Common myeloid progenitor, CD34-positive (primary cell): ENCODE measurements at regions not wholly inside any gene's neighbourhood (a gene's known extent, or its start where the extent isn't known, plus 50 kb on each side); places are given as distances from the start of the nearest gene placed in this dataset.

Experiments used
- CTCF ChIA-PET: fragments of 350-600 bp; sonication (Branson Sonifier 250); formaldehyde crosslinking; loops from one replicate; lab custom pipeline; 2021; ENCODE audit warnings: antibody characterized with exemption; lab: Charles Lee
- POLR2A ChIA-PET: fragments of 350-600 bp; sonication (Branson Sonifier 250); formaldehyde crosslinking; loops from one replicate; lab custom pipeline; 2021; ENCODE audit warnings: antibody characterized with exemption; lab: Charles Lee
- DNase-seq, 3 donors: peaks; one replicate each; pipeline versions ENCODE4 v3.0.0 to v3.0.0-alpha.2; 2013
- H3K27ac ChIP-seq, 2 experiments: 1 replicate in 1 of 2; 2 replicates in 1 of 2; pipeline ENCODE4 v1.7.0; 2013; ENCODE audit warnings: inconsistent platforms in 2 of 2, low read length in 2 of 2, mild to moderate bottlenecking in 2 of 2, low read depth in 1 of 2, moderate library complexity in 1 of 2; ENCODE audit not compliant: severe bottlenecking in 2 of 2, insufficient read depth in 1 of 2, poor library complexity in 1 of 2
- H3K27me3 ChIP-seq, 5 experiments: replicated peaks in 2 of 5; 1 replicate in 3 of 5; 2 replicates in 2 of 5; pipeline versions ENCODE4 v1.6.1 to v1.7.0; 2013; ENCODE audit warnings: low read length in 4 of 5, mild to moderate bottlenecking in 2 of 5, moderate library complexity in 2 of 5, inconsistent platforms in 1 of 5; ENCODE audit not compliant: insufficient read depth in 5 of 5, control insufficient read depth in 4 of 5
- H3K36me3 ChIP-seq, 4 experiments: 1 replicate in 2 of 4; 2 replicates in 2 of 4; pipeline versions ENCODE4 v1.6.1 to v1.7.0; 2013; ENCODE audit warnings: low read length in 3 of 4, control low read depth in 1 of 4, mild to moderate bottlenecking in 1 of 4; ENCODE audit not compliant: control insufficient read depth in 4 of 4, insufficient read depth in 4 of 4
- H3K4me1 ChIP-seq, 4 experiments: 1 replicate in 3 of 4; 2 replicates in 1 of 4; pipeline versions ENCODE4 v1.6.1 to v1.7.1; 2013; ENCODE audit warnings: low read length in 3 of 4, mild to moderate bottlenecking in 3 of 4, control low read depth in 1 of 4, inconsistent platforms in 1 of 4, moderate library complexity in 1 of 4; ENCODE audit not compliant: control insufficient read depth in 4 of 4, insufficient read depth in 4 of 4; ENCODE audit errors: control extremely low read depth in 1 of 4
- H3K4me3 ChIP-seq, 7 experiments: 1 replicate in 4 of 7; 2 replicates in 3 of 7; pipeline versions ENCODE4 v1.5.1 to v1.7.0; 2013; ENCODE audit warnings: mild to moderate bottlenecking in 7 of 7, low read length in 6 of 7, moderate library complexity in 6 of 7, inconsistent platforms in 2 of 7, low read depth in 2 of 7, control low read depth in 1 of 7; ENCODE audit not compliant: insufficient read depth in 4 of 7, control insufficient read depth in 1 of 7; ENCODE audit errors: extremely low read depth in 1 of 7
- H3K9me3 ChIP-seq, 5 experiments: 1 replicate in 4 of 5; 2 replicates in 1 of 5; pipeline versions ENCODE4 v1.6.1 to v1.7.1; 2013; ENCODE audit warnings: low read length in 4 of 5, mild to moderate bottlenecking in 2 of 5, inconsistent platforms in 1 of 5, low read depth in 1 of 5, moderate library complexity in 1 of 5; ENCODE audit not compliant: control insufficient read depth in 4 of 5, insufficient read depth in 2 of 5; ENCODE audit errors: control extremely low read depth in 1 of 5
- WGBS: methylation state at CpG from one replicate; pipeline ENCODE4 v1.1.5; 2013; ENCODE audit not compliant: insufficient coverage; 5-methylcytosine and 5-hydroxymethylcytosine counted together

- no peaks in the 10 kb centered on the region for H3K36me3 ChIP-seq
- no peaks in the 10 kb centered on the region for H3K27me3 ChIP-seq
- H3K4me1 ChIP-seq = no peaks in the 10 kb centered on the region
- DNase-seq = peak in 2 of 3 donors; percentile 19 to 31
- ChIA-PET POLR2A (no interaction called here), CTCF (no interaction called here)
- no peak overlapping the region for H3K4me3 ChIP-seq
- H3K27ac ChIP-seq = no peak overlapping the region
- WGBS = 20% methylated on average over 1 of the region's 4 CpGs
- H3K9me3 ChIP-seq = no peaks in the 10 kb centered on the region
These were observed 588.1 kb downstream of the DCDC2C start for GRCh38 chr2:4291430-4291829.

DNA sequence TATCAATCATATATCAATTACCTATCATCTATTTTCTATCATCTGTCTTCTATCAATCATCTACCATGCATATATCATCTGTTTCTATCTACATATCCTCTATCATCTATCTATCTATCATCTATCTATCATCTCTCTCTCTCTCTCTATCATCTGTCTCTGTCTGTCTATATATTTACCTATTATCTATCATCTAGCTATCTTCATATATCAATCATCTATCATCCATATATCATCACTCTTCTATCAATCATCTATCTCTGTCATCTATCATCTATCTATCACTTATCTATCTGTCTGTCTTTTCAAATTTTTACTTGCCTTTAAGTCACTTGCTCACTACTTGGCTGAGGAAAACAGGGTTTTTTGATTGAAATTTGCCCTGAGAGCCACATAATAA is 592.3 kb downstream of the DCDC2C start:
- POLR2A ChIA-PET = interaction anchor here (0.6 kb wide), 1 partner anchor 32 kb away, joined by 3 read pairs; no protein-coding TSS in a partner anchor
- H3K4me1 ChIP-seq = no peaks in the 10 kb centered on the region
- H3K27ac ChIP-seq = no peak overlapping the region
- H3K27me3 ChIP-seq = no peaks in the 10 kb centered on the region
- no peaks in the 10 kb centered on the region for H3K9me3 ChIP-seq
- CTCF ChIA-PET = no interaction called here
- H3K4me3 ChIP-seq = no peak overlapping the region
- H3K36me3 ChIP-seq = no peaks in the 10 kb centered on the region
- DNase-seq = no peak

DNA sequence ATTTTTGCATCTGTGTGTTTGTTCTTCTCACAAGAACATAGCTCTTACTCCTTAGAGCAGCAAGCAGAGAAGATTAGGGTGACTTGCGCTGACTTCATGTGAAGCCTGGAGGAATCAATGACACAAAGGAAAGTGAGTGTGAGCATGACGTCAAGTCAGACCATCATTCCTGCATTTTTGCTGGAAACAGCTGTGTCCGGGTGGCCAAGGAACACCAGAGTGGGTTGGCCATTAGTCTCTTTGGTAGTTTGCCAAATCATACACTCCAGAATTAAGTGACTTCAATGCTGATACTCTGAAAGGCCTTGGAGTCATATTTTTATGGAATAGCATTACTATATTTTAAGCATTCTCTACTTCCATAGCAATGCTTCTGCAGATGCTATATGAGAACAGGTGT is 597.2 kb downstream of the DCDC2C start:
- Histone ChIP-seq H3K27ac (no peak overlapping the region), H3K36me3 (no peaks in the 10 kb centered on the region), H3K4me3 (no peak overlapping the region), H3K9me3 (peaks cover 0 to 2% (median 0%) of the 10 kb centered on the region in 5 experiments), H3K27me3 (no peaks in the 10 kb centered on the region), H3K4me1 (no peaks in the 10 kb centered on the region)
- 100% methylated on average over 1 of the region's 3 CpGs for WGBS
- DNase-seq = no peak
- POLR2A ChIA-PET = no interaction called here
- CTCF ChIA-PET = interaction anchor here (1.1 kb wide), 1 partner anchor 27 kb away, joined by 3 read pairs; no protein-coding TSS in a partner anchor

- DNase-seq = no peak
- CTCF ChIA-PET = no interaction called here
These were observed 621.2 kb downstream of the DCDC2C start for GRCh38 chr2:4324531-4324930.

GRCh38 chr2:4336864-4337263 is 633.5 kb downstream of the DCDC2C start:
- Histone ChIP-seq H3K9me3 (no peaks in the 10 kb centered on the region), H3K36me3 (no peaks in the 10 kb centered on the region), H3K27me3 (no peaks in the 10 kb centered on the region), H3K4me3 (no peak overlapping the region), H3K4me1 (no peaks in the 10 kb centered on the region), H3K27ac (no peak overlapping the region)
- DNase-seq = no peak
- ChIA-PET POLR2A (no interaction called here), CTCF (no interaction called here)
- WGBS = 100% methylated on average over 1 of the region's 4 CpGs

More at GRCh38 chr2:4324531-4324930, 621.2 kb downstream of the DCDC2C start:
- 83% methylated on average over 1 of the region's 3 CpGs for WGBS
- Histone ChIP-seq H3K9me3 (no peaks in the 10 kb centered on the region), H3K27ac (no peak overlapping the region), H3K4me3 (no peak overlapping the region), H3K27me3 (no peaks in the 10 kb centered on the region), H3K4me1 (no peaks in the 10 kb centered on the region), H3K36me3 (no peaks in the 10 kb centered on the region)
- POLR2A ChIA-PET = no interaction called here

DNA sequence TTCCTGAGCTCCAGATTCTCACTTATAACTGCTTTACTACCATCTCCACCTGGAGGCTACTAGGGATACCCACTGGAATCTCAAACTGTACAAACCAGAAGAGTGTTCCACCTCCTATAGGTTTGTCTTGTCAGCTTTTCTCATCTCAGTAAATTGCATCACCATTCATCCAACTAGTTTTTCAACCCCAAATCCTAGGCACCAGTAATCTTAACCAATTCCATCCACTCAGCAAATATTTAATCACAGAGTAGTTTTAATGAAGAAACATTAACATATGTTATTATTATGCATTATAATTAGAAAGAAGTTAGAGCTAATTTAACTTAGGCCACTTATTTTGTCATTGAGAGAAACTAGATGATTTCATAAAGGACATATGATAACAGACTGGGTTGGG is 635.0 kb downstream of the DCDC2C start:
- H3K27me3 ChIP-seq = no peaks in the 10 kb centered on the region
- CTCF ChIA-PET = no interaction called here

DNA sequence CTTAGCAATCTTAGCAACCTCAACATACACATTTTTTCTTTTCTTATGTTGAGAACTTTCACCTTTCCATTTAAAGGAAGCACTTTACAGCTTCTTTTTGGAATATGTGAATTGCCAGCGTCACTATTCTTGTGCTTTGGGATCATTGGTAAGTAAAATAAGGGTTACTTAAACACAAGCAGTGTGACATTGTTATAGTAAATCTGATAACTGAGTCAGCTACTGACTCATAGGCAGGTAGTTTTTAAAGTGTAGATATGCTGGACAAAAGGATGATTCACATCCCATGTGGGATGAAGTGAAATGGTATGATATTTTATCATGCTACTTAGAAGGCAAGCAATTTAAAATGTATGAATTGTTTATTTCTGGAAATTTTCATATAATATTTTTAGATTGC is 637.2 kb downstream of the DCDC2C start:
- H3K36me3 ChIP-seq = no peaks in the 10 kb centered on the region
- H3K9me3 ChIP-seq = no peaks in the 10 kb centered on the region
- ChIA-PET CTCF (no interaction called here), POLR2A (no interaction called here)
- DNase-seq = no peak
- no peak overlapping the region for H3K27ac ChIP-seq
- no peak overlapping the region for H3K4me3 ChIP-seq
- no peaks in the 10 kb centered on the region for H3K4me1 ChIP-seq
- WGBS = 82% methylated on average over 1 of the region's 1 CpG
- no peaks in the 10 kb centered on the region for H3K27me3 ChIP-seq

More for the DNA sequence above, 635.0 kb downstream of the DCDC2C start:
- no peaks in the 10 kb centered on the region for H3K9me3 ChIP-seq
- H3K4me3 ChIP-seq = no peak overlapping the region
- DNase-seq = no peak
- POLR2A ChIA-PET = no interaction called here
- H3K4me1 ChIP-seq = no peaks in the 10 kb centered on the region
- H3K36me3 ChIP-seq = no peaks in the 10 kb centered on the region
- no peak overlapping the region for H3K27ac ChIP-seq
